Stimulated activated naive B cell treated with anti-CD40 and anti-IgM and Interleukin-4, amounts not matched to agents 10 μg/mL and 1 μg/mL and 100 μg/mL, for 72 hours (primary cell): ENCODE measurements at regions not wholly inside any gene's neighbourhood (a gene's known extent, or its start where the extent isn't known, plus 50 kb on each side); places are given as distances from the start of the nearest gene placed in this dataset.

Experiments used
- ATAC-seq, 2 donors: fragments of 150-1000 bp; cut with Tn5 transposase; replicated peaks; 2 replicates each; pipeline ENCODE4 v1.10.0; 2021; ENCODE audit warnings: moderate library complexity in 1 of 2
- DNase-seq: peaks from one replicate; pipeline ENCODE4 v3.0.0; 2021
- H3K27ac Mint-ChIP-seq: one replicate; pipeline ENCODE4 v1.8.0; 2022; ENCODE audit warnings: mild to moderate bottlenecking, mixed read lengths
- H3K27me3 Mint-ChIP-seq, 2 donors: one replicate each; pipeline ENCODE4 v1.8.0; 2022; ENCODE audit warnings: mixed read lengths in 2 of 2
- H3K36me3 Mint-ChIP-seq, 2 donors: one replicate each; pipeline ENCODE4 v1.8.0; 2022; ENCODE audit warnings: mixed read lengths in 2 of 2, mild to moderate bottlenecking in 1 of 2
- H3K4me1 Mint-ChIP-seq, 2 donors: one replicate each; pipeline ENCODE4 v1.8.0; 2022; ENCODE audit warnings: mixed read lengths in 2 of 2, mild to moderate bottlenecking in 1 of 2
- H3K4me3 Mint-ChIP-seq, 2 donors: one replicate each; pipeline ENCODE4 v1.8.0; 2022; ENCODE audit warnings: mild to moderate bottlenecking in 2 of 2, mixed read lengths in 2 of 2, moderate library complexity in 1 of 2
- H3K9me3 Mint-ChIP-seq, 2 donors: one replicate each; pipeline ENCODE4 v1.8.0; 2022; ENCODE audit warnings: mixed read lengths in 2 of 2, mild to moderate bottlenecking in 1 of 2

GRCh38 chr16:77564791-77565390 is 130.1 kb upstream of the ADAMTS18 start:
- ATAC-seq = no peak
- H3K9me3 Mint-ChIP-seq = no peaks in the 10 kb centered on the region
- DNase-seq = no peak
- H3K27ac Mint-ChIP-seq = no peak overlapping the region
- H3K4me1 Mint-ChIP-seq = no peaks in the 10 kb centered on the region
- no peak overlapping the region for H3K4me3 Mint-ChIP-seq
- no peaks in the 10 kb centered on the region for H3K36me3 Mint-ChIP-seq
- H3K27me3 Mint-ChIP-seq = peaks cover 29 to 47% of the 10 kb centered on the region in 2 donors

GRCh38 chr16:77569406-77569805 is 134.6 kb upstream of the ADAMTS18 start:
- no peak for DNase-seq
- Mint-ChIP-seq H3K27me3 (peaks cover 28 to 49% of the 10 kb centered on the region in 2 donors), H3K9me3 (no peaks in the 10 kb centered on the region), H3K27ac (no peak overlapping the region), H3K4me1 (no peaks in the 10 kb centered on the region), H3K36me3 (no peaks in the 10 kb centered on the region), H3K4me3 (no peak overlapping the region)
- no peak for ATAC-seq

- Mint-ChIP-seq H3K4me1 (no peaks in the 10 kb centered on the region), H3K27ac (no peak overlapping the region), H3K9me3 (no peaks in the 10 kb centered on the region), H3K36me3 (no peaks in the 10 kb centered on the region), H3K4me3 (no peak overlapping the region), H3K27me3 (peaks cover 28 to 49% of the 10 kb centered on the region in 2 donors)
- no peak for ATAC-seq
- DNase-seq = no peak
Measured at GRCh38 chr16:77570574-77570973, 135.7 kb upstream of the ADAMTS18 start.

- H3K9me3 Mint-ChIP-seq = no peaks in the 10 kb centered on the region
- H3K36me3 Mint-ChIP-seq = no peaks in the 10 kb centered on the region
- H3K27me3 Mint-ChIP-seq = peaks cover 26 to 45% of the 10 kb centered on the region in 2 donors
- no peak overlapping the region for H3K27ac Mint-ChIP-seq
- DNase-seq (no peak), ATAC-seq (no peak)
- H3K4me3 Mint-ChIP-seq = no peak overlapping the region
- H3K4me1 Mint-ChIP-seq = no peaks in the 10 kb centered on the region
Measured at GRCh38 chr16:77571115-77571862, 136.5 kb upstream of the ADAMTS18 start.

GRCh38 chr16:77574867-77575624 is 140.2 kb upstream of the ADAMTS18 start:
- Mint-ChIP-seq H3K36me3 (no peaks in the 10 kb centered on the region), H3K4me3 (no peak overlapping the region), H3K27me3 (peaks cover 25 to 37% of the 10 kb centered on the region in 2 donors), H3K27ac (no peak overlapping the region), H3K9me3 (no peaks in the 10 kb centered on the region), H3K4me1 (no peaks in the 10 kb centered on the region)
- no peak for DNase-seq
- ATAC-seq = no peak

GRCh38 chr16:77579351-77579891 is 142.9 kb upstream of the NUDT7 start:
- H3K4me3 Mint-ChIP-seq = no peak overlapping the region
- no peaks in the 10 kb centered on the region for H3K36me3 Mint-ChIP-seq
- H3K9me3 Mint-ChIP-seq = no peaks in the 10 kb centered on the region
- H3K27me3 Mint-ChIP-seq = peaks cover 27 to 36% of the 10 kb centered on the region in 2 donors
- H3K27ac Mint-ChIP-seq = no peak overlapping the region
- no peak for ATAC-seq
- no peak for DNase-seq
- no peaks in the 10 kb centered on the region for H3K4me1 Mint-ChIP-seq

- peaks cover 27 to 50% of the 10 kb centered on the region in 2 donors for H3K27me3 Mint-ChIP-seq
- no peak overlapping the region for H3K4me3 Mint-ChIP-seq
- H3K36me3 Mint-ChIP-seq = no peaks in the 10 kb centered on the region
- ATAC-seq (no peak), DNase-seq (no peak)
- no peak overlapping the region for H3K27ac Mint-ChIP-seq
- H3K4me1 Mint-ChIP-seq = no peaks in the 10 kb centered on the region
- H3K9me3 Mint-ChIP-seq = no peaks in the 10 kb centered on the region
Measured at GRCh38 chr16:77581706-77582105, 140.6 kb upstream of the NUDT7 start.

GRCh38 chr16:77584205-77584859 is 138.0 kb upstream of the NUDT7 start:
- no peaks in the 10 kb centered on the region for H3K9me3 Mint-ChIP-seq
- H3K4me1 Mint-ChIP-seq = no peaks in the 10 kb centered on the region
- H3K27ac Mint-ChIP-seq = no peak overlapping the region
- peak; percentile 50 to 55 for ATAC-seq
- peak; percentile 24 for DNase-seq
- no peak overlapping the region for H3K4me3 Mint-ChIP-seq
- peaks cover 27 to 66% of the 10 kb centered on the region in 2 donors for H3K27me3 Mint-ChIP-seq
- no peaks in the 10 kb centered on the region for H3K36me3 Mint-ChIP-seq

- DNase-seq (no peak), ATAC-seq (no peak)
- H3K27ac Mint-ChIP-seq = no peak overlapping the region
- no peaks in the 10 kb centered on the region for H3K36me3 Mint-ChIP-seq
- H3K4me1 Mint-ChIP-seq = no peaks in the 10 kb centered on the region
- no peak overlapping the region for H3K4me3 Mint-ChIP-seq
- no peaks in the 10 kb centered on the region for H3K9me3 Mint-ChIP-seq
- H3K27me3 Mint-ChIP-seq = peaks cover 22 to 62% of the 10 kb centered on the region in 2 donors
Measured at GRCh38 chr16:77585379-77586251, 136.7 kb upstream of the NUDT7 start.

- ATAC-seq (no peak), DNase-seq (no peak)
- Mint-ChIP-seq H3K4me1 (no peaks in the 10 kb centered on the region), H3K9me3 (no peaks in the 10 kb centered on the region), H3K27ac (no peak overlapping the region), H3K36me3 (no peaks in the 10 kb centered on the region), H3K4me3 (no peak overlapping the region), H3K27me3 (peaks cover 11 to 39% of the 10 kb centered on the region in 2 donors)
Measured at GRCh38 chr16:77588389-77588788, 133.9 kb upstream of the NUDT7 start.

GRCh38 chr16:77589071-77589765 is 133.1 kb upstream of the NUDT7 start:
- peaks cover 11 to 38% of the 10 kb centered on the region in 2 donors for H3K27me3 Mint-ChIP-seq
- H3K4me3 Mint-ChIP-seq = no peak overlapping the region
- H3K9me3 Mint-ChIP-seq = no peaks in the 10 kb centered on the region
- H3K27ac Mint-ChIP-seq = no peak overlapping the region
- H3K4me1 Mint-ChIP-seq = no peaks in the 10 kb centered on the region
- DNase-seq (no peak), ATAC-seq (no peak)
- no peaks in the 10 kb centered on the region for H3K36me3 Mint-ChIP-seq

- Mint-ChIP-seq H3K36me3 (no peaks in the 10 kb centered on the region), H3K27me3 (peaks cover 17 to 26% of the 10 kb centered on the region in 2 donors), H3K4me1 (no peaks in the 10 kb centered on the region), H3K27ac (no peak overlapping the region), H3K4me3 (no peak overlapping the region), H3K9me3 (no peaks in the 10 kb centered on the region)
- DNase-seq = no peak
- no peak for ATAC-seq
Measured at GRCh38 chr16:77590707-77591106, 131.6 kb upstream of the NUDT7 start.

- Mint-ChIP-seq H3K9me3 (no peaks in the 10 kb centered on the region), H3K27me3 (peaks cover 15 to 20% of the 10 kb centered on the region in 2 donors), H3K4me3 (no peak overlapping the region), H3K4me1 (no peaks in the 10 kb centered on the region), H3K36me3 (no peaks in the 10 kb centered on the region), H3K27ac (no peak overlapping the region)
- ATAC-seq (no peak), DNase-seq (no peak)
Measured at GRCh38 chr16:77591347-77591746, 131.0 kb upstream of the NUDT7 start.
